Epidermal melanocyte (primary cell): ENCODE measurements at regions not wholly inside any gene's neighbourhood (a gene's known extent, or its start where the extent isn't known, plus 50 kb on each side); places are given as distances from the start of the nearest gene placed in this dataset.
"Not testable (repeated sequence)": the region's sequence is repeated elsewhere in the genome, so short reads cannot be mapped to it uniquely, and the experiment has no call there.

Source experiments
- DNase-seq: peaks from one replicate; pipeline ENCODE4 v3.0.0; 2011; ENCODE audit warnings: low spot score; ENCODE audit not compliant: insufficient read length

DNA sequence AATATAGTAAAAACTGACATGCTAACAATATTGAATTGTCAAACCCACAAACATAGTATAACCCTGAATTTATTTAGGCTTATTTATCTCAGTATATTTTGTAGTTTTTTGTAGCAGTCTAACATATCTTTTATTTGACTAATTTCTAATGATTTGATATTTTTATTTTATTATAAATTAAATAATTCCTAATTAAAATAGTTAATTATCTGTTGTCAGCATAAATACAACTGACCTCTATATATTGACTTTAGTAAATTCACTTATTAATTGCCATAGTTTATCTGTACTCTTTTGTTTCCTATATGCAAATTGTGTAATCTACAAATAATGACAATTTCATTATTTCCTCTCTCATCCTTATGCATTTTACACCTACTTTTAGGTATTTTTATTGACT lies 215.1 kb upstream of the KIF2A start:
- DNase-seq: no peak

DNA sequence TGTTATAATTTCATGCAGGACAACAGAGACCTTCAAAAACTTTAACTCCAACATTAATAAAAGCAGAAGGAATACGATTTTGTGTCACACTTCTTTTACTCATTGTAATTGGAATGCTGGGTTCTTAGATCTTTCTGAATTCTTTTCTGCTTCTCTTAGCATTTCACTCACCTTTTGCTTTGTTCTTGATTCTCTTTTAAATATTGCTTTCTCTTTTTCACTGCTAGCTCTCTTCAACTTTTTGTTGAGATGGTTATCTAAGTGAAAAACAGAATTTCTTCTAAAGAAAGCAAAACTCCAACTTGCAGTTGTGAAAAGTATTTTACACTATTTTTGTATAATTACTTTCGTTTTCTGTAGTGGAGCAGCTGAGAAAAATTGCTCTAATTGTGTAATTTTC lies 212.6 kb upstream of the KIF2A start:
- DNase-seq: no peak

DNA sequence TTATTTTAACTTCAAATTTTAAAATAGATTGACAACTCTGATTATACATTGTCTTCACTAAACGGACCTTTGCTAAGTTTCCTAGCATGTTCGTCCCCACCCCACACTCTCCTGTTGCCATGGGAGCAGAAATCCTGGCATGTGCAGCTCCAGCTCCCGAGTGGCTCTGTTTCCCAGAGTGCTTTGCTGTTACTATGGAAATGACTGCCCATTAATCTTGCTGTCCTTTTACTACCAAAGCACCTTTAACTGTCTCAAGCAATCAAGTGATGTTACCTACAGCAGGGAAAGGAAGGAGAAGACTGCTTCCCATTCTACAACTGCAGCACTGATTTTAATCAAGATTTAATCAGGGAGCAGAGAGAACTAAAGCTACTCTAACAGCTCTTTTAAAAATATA lies 212.0 kb upstream of the KIF2A start:
- DNase-seq: no peak

DNA sequence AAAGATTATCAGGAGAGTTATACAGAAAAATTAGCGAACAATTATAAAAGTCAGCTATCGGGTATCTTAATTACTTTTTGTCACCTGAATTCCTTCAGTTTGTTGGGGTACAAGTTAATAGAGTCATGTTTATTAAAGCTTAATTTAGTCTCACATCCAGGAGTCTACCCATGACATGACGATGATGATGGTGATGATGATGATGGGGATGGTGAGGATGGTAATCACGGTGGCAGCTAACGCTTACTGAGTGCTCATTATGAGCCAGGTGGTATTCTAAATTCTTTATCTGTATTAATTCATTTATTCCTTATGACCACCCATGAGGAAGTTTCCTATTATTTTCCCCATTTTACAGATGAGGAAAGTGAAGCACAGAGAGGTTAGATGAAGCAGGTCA lies 208.6 kb upstream of the KIF2A start:
- no peak for DNase-seq

DNA sequence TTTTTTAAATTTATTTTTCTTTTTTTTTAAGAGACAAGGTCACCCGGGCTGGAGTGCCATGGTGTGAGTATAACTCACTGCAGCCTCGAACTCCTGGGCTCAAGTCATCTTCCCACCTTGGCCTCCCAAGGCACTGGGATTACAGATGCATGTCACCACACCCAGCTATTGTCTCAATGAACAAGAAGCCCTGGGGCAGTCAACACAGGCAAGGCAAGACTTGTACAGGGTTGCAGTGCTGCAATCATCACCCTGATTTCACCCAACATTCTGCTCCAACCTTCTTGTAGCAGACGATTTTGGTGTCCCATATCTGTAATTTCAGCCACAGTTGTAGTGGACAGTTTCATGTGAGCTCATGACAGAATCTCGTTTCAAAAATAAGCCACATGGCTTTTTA lies 205.8 kb upstream of the KIF2A start:
- DNase-seq: no peak

DNA sequence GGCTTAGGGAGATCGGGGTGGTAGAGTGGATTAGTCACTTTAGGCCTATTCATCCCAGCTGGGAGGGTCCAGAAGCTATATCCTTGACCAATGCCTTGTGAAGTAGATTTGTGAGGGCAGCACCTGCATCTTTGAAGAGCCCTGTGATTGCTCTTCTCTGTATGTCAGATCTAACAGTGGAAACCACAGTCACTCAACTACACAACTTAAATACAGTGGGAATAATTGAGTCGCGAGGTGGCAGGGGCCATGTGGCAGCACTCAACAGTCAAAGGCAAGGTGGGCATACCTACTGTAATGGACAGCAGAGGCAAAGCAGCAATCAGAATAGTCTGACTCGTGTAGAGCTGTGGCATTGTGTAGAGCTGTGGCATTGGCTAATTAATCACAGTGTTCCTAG lies 202.1 kb upstream of the KIF2A start:
- not testable (repeated sequence) for DNase-seq

DNA sequence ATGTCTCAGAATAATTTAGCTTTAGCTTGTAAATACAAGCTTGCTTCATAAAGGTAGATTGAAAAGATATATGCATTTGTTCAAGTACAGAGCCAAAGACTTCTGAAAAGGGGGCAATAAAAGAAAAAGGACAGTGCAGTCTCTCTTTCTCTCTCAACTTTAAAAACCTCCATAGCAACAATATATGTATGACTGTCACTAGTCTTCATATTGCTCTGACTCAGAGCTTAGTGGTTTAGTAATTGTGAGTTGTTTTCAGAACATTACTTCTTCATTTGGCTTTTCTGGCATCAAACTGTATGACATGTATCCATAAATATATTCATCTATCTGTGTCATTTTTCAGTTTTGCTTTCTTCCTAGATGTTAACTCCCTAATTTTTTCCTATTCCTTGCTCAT lies 194.6 kb upstream of the KIF2A start:
- DNase-seq: no peak

DNA sequence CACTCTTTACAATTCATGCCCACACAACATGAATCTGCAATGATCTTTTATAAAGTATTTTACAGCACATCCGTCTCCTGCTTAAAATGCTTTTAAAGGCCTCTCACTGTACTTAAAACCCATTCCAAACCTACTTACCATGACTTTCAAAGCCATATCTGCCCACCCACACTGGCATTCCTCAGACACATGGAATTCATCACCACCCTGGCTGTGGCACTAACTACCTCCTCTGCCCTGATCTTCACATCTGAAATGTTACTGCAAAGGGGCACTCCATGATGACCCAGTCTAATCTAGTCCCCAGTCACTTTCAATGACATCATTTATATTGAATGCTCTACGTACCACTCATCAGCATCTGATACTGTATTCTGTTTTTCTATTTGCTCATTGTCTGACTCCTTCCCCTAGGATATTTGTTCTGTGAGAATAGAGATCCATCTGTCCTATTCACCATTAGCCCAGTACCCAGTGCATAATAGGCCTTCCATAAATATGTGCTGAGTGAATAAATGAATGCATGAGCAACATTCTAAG lies 193.2 kb upstream of the KIF2A start:
- DNase-seq: no peak

DNA sequence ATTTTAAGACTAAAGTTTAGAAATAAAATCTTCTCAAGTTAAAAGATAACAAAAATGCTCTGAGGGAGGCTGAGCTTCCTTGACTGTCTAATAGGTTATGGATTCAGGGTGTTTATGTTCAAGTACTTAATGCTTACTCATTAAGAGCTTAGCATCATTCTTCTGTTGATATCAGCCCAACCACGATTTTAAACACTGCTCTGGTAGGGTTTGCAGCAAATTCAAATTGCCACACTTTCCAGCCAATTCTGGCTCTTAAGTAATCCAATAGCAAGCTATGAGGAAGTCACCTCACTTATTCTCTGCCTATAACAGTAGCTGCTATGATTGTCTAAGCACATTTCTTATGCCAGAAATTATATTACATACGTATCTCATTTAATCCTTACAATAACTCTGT lies 191.0 kb upstream of the KIF2A start:
- no peak for DNase-seq

DNA sequence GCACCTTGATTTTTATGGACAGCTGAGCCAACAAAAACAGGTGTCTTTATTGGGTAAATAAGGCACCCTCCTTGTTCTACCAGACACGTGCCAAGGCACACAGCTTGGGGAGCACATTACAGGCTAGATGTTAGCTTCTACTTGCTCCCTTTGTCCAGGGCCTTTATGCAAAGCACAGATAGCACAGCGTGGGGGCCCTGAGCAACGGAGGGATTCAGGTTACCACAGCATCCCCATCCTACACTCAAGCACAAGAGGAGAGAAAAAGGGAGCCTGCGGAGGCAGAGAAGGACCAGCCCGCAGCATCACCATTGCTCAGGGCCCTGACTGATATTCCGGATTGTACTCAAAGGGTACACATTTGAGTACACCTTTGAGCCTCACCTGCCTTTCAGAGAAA lies 181.7 kb upstream of the KIF2A start:
- DNase-seq: no peak

DNA sequence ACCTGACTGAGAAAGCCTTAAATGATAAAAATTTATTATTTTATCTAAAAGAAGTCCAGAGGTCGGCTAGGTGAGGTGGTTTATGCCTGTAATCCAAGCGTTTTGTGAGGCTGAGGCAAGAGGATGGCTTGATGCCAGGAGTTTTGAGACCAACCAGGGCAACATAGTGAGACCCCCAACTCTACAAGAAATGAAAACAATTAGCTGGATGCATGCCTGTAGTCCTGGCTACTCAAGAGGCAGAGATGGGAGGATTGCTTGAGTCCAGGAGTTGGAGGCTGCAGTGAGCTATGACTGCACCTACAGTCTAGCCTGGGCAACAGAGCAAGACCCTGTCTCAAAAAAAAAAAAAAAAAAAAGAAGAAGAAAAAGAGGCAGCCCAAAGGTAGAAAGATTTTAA lies 179.9 kb upstream of the KIF2A start:
- no peak for DNase-seq

DNA sequence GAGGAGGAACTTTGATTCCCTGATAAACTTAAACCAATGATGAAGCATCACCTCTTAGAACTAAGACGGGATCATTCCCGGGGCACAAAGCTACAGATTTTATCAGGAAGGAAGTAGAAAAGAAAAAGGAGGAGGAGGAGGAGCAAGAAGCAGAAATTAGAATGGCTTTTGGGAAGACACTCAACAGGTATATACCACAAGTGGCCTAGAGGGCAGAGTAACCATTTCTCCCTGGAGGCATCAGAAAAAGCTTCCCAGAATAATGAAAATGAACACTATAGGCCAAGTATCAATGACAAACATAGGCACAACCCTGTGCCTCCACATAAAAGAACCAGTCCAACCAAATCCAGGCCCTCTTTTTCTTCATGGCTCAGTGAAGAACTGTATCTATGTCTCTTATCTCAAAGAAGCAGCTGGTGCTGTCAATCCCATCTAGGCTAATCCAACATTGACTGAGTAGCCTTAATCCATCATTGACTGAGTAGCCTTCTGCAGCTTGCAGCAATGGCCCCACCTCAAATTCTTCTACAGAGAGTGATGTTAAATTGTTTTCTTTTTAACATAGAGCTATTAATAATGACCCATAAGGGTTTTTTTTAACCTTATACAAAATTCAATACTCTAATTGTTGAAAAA lies 178.8 kb upstream of the KIF2A start:
- DNase-seq: no peak

DNA sequence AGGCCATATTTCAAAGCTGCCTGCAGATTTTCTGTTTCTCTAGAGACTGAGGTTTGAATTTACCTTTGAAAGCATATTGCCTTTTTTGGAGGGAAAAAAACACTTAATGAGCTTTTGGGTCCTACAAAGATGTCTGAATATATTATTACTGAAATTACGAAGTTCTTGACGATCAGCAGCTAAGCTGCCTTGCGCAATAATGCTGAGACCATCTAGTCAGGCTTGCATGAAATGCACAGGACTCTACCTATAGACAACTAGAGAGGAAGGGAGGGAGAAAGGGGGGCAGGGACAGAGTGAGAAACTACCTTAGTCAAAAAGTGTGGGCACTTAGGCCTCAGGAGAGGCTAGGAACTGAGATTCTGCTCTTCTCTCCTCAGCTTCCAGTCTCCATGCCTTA lies 175.9 kb upstream of the KIF2A start:
- DNase-seq: no peak

DNA sequence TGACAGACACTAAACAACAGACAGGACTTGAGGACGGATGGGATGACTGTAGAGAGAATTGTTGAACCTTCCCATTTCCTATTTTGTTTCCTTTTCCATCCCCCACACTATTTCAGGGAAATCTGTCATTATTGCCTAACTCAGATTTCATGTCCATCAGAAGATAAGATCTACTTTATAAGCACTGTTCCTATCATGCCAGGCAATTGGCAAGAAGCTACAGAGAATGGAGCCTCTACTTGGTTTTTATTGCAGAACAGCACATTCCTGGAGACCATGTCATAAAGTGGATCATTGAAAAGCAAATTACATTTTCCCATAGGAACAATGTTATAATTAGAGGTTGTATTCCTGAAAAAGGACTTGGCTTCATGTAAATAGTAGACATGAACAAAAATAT lies 173.7 kb upstream of the KIF2A start:
- no peak for DNase-seq

DNA sequence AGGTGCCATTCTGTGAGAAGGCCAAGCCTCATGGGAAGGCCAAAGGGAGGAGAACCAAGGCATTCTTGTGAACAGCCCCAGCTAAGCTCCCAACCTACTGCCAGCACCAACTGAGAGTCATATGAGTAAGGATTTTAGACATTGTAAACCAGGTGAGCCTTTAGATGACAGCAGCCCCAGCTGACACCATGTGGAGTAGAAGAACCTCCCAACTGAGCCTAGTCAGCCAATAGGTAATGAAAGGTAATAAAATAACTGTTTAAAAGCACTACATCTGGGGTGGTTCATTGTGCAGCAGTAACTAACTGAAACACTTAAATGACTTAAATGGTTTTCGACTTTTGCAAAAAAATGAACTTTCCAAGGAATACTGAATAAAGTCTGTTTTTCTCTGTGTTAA lies 172.6 kb upstream of the KIF2A start:
- no peak for DNase-seq

DNA sequence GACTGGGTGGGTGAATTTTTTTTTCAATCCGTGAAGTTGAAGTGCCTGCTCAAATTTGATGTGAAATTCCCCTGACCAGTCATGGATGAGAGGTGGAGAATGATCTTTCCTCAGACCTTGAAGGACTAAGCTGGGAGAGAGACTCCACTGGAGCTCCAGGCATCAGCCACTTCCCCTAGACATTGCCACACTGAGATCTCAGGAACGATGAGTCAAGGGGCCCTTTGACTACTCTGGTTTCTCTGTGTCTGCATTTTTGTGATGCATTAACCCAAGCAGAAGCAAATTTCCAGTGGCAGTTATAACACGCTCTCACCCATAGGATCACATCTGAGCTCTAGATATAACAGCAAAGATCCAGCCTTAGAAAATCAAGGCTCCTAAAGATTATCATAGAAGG lies 171.2 kb upstream of the KIF2A start:
- no peak for DNase-seq

DNA sequence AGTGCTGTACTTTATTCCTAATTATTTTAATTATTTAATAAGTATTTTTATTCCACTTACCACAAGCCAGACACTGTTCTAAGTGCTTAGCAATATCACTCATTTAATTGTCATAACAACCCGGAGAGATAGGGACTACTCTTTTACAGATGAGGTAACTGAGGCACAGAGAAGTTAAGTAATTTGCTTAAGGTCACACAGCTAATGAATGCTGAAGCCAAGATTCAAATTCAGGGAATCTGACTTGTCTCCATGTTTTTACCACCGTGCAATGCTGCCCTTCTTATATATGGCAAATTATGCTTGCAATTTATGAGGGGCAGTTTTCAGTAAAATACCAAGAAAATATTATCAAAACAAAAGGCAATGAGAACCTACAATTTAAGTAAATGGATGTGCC lies 168.4 kb upstream of the KIF2A start:
- DNase-seq: no peak

DNA sequence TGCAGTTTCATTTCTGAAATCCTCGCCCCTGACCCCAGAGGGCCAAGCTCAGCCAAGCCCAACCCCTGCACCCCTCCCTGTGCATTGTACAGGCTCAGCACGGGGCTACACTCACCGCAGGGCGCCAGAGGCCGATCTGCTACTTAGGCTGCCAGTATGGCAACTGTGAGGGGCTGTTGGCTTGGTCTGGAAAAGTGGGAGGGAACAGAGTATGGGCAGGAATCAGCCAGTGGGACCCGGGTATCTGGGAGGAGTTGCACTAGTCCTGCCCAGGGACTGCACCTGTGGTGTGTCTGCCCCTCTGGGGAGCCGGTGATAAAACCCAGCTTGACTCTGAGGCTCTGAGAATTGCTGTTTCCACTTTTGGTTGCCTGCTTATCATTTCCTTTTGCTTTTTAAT lies 167.4 kb upstream of the KIF2A start:
- DNase-seq: no peak

DNA sequence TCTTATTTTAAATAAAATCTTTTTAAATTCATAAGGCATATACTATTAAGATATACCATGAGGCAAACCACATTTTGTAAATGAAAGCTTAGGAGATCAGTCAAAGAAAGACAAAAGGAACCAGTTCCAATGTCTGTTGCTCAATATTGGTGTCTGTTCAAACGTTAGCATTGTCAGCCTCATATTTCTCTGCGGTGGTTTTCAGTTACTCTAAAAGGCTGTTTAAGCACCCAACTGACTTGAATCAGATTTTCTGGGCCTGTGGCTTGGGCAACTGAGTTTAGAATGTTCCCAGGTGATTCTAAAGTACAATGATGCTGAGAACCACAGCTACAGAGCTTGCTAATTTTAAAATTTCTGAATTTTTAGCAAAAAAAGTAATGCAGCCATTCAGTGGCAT lies 166.3 kb upstream of the KIF2A start:
- no peak for DNase-seq

DNA sequence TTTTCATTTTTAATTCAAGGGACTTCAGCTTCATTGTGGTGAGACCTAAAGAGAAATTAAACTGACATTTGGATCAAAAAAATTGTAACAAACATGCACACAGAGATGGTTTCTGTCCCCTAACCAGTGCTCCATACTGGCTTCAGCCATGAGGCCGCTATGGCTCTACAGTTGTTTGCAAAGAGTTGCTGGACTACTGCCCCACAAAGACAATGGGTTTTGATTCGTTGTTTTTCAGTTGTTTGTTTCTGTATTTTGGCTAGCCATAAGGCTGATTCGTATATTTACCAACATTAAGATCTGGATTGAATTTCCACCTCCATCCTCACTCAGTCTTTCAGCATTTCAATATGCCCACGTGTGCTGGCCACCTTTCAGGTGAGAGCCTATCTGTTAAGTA lies 163.7 kb upstream of the KIF2A start:
- no peak for DNase-seq

DNA sequence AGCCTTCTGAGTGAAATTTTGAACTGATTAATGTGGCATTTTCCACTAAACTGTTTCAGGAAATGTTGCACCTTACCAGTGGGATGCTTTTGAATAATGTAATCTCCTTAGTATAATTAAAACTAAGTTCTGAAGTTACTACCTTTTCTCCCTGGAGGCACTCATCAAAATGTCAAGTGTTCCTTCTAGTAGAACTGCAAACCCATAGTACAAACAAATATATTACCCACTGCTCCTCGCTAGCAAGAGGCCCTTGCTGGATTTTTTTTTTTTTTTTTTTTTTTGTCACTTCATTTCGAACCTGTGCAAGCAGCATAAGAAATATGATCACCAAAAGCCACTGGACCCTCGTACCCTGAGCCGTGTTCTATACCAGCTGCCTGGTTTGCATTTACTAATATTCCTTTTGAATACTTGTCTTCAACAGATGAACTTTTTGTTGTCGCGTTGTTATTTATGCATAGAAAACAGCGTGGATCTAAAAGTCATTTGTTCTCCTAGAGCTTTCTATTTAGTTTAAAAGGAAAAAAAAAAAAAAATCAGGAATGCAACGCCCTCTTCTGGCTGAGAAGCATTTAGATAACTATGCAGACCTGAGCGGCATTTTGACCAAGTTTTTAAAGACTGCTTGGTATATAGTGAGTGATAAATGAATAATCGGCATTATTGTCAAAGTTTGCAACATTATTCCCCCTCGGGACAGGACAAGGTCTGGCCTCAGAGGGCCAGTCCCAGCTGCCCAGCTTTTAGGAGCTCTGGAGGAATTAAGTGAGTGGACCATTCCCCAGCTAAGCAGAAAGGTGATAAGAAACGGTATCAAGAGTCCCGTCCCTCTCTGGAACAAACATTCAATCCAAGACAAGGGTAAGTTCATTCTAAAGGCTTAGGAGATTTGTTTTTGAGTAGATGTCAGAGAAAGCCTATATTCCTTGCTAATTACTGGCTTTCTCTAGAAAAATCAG lies 162.5 kb upstream of the KIF2A start:
- no peak for DNase-seq

DNA sequence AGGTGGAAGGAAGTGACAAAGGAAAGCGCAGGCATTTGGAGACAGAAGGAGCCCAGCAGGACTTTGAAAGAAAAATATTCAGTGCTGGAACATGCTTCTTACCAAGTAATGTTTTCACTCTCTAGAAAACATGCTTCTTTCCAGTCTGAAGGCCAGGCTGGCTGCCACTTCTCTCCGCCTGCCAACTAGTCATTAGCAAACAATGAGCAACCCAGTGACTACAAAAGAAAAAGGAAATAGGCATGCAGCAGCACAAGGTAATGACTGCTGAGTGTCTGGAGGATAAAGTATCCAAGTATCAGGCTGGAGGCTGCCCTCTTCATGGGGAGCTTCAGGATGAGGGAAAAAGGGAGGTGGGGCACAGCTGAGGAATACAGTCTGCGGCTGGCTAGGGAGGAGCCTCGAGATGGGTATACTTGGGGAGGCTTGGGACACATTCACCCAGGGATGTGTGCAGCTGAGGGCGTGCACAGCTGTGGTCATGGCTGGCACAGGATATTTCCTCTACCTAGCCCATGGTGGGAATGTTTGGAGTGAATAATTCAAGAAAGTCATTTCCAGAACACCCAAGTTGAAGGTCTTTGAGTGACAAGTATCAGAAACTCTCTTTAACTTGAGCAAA lies 161.5 kb upstream of the KIF2A start:
- no peak for DNase-seq
